Stimulated activated effector memory CD8-positive, alpha-beta T cell treated with anti-CD3 and anti-CD28 coated beads, Interleukin-12 subunit alpha, Interleukin-12 subunit beta, amount 100 ng/mL, for 72 hours (primary cell): ENCODE measurements at regions not wholly inside any gene's neighbourhood (a gene's known extent, or its start where the extent isn't known, plus 50 kb on each side); places are given as distances from the start of the nearest gene placed in this dataset.
"Not testable (repeated sequence)": the region's sequence is repeated elsewhere in the genome, so short reads cannot be mapped to it uniquely, and the experiment has no call there.

ENCODE experiments used
- ATAC-seq: fragments of 150-1000 bp; cut with Tn5 transposase; 2 replicates; pipeline ENCODE4 v1.10.0; 2021
- DNase-seq, 2 donors: peaks; one replicate each; pipeline ENCODE4 v3.0.0; 2021 to 2022; ENCODE audit warnings: low spot score in 2 of 2
- H3K27ac Mint-ChIP-seq: one replicate; pipeline ENCODE4 v1.8.0; 2022; ENCODE audit warnings: mild to moderate bottlenecking, mixed read lengths
- H3K36me3 Mint-ChIP-seq: one replicate; pipeline ENCODE4 v1.8.0; 2022; ENCODE audit warnings: mild to moderate bottlenecking, mixed read lengths
- H3K4me1 Mint-ChIP-seq: one replicate; pipeline ENCODE4 v1.8.0; 2022; ENCODE audit warnings: mixed read lengths
- H3K4me3 Mint-ChIP-seq: one replicate; pipeline ENCODE4 v1.8.0; 2022; ENCODE audit warnings: mild to moderate bottlenecking, mixed read lengths
- H3K9me3 Mint-ChIP-seq: one replicate; pipeline ENCODE4 v1.8.0; 2022; ENCODE audit warnings: mixed read lengths

DNA sequence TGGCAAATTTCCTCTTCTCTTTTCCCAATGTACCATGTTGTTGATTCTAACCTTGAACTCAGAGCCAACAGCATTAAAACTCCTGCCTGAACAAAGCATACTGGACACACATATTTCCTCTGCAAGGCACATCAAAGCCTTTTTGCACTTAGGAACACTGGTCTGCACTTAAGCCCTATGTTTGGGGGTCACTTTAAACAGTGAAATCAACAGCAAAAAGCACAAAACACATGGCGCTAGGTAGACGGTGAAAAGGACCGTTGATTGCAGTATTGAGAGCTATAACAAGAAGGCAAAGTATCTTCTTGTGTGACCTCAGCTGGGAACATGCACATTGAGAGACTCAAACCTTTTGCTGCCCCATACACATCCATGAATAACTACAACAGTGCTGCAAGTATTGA lies 83.9 kb upstream of the SH3BP4 start:
- Mint-ChIP-seq H3K4me3 (no peak overlapping the region), H3K36me3 (no peaks in the 10 kb centered on the region), H3K9me3 (no peaks in the 10 kb centered on the region), H3K27ac (no peak overlapping the region), H3K4me1 (no peaks in the 10 kb centered on the region)
- ATAC-seq (no peak), DNase-seq (no peak)

DNA sequence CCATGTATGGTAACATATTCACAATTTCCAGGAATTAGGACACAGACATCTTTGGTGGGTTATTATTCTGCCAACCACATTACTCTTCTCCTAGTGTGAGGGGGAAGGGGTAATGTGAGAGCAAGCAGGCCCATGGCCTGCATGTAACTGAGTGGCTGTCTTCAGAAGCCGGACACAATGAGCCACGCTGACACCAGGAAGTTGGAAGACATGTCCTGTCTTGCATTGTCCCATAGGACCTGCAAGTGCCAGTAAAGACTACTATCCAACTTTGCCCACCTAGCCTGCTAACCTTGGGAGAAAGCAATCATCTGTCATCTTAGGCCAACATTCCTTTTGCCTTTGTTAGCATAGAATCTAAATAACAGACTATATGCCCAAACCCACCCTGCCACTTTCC lies 86.2 kb upstream of the SH3BP4 start:
- Mint-ChIP-seq H3K36me3 (no peaks in the 10 kb centered on the region), H3K9me3 (no peaks in the 10 kb centered on the region), H3K4me1 (no peaks in the 10 kb centered on the region), H3K27ac (no peak overlapping the region), H3K4me3 (no peak overlapping the region)
- ATAC-seq, result no peak
- DNase-seq, result no peak

DNA sequence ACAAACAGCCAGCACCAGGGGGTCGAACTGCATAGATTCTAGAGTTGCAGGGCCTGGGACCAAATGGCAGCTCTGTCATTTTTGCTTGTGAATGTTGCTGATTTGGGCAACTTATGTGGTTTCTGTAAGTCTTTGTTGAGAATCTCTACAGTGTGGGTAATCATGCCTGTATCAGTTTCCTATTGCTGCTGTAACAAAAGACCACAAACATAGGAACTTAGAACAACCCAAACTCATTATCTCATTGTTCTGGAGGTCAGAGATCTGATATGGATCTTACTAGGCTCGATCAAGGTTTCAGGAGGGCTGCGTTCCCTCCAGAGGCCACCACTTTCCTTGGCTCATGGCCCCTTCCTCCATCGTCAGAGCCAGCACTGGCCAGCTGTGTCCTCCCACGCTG lies 86.8 kb upstream of the SH3BP4 start:
- no peak for DNase-seq
- Mint-ChIP-seq H3K4me1 (no peaks in the 10 kb centered on the region), H3K4me3 (no peak overlapping the region)

DNA sequence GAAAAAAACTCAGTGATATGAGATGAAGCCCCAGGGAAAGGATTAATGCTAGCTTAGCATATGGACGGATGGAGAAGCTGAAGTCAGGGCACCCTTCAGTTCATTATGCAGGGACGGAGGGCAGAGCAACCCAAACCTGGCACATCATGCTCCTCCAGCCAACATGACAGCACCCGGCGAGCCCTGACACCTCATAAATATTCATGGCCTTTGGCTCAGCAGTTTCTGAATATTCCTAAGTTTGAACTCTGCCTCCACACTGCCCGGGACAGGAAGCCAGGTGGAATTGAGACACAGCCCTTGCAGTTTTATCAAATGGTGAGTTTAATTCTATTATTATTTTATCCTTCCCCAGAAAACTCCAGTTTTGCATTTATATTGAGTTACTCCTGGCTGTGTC lies 87.3 kb upstream of the SH3BP4 start:
- DNase-seq (no peak), ATAC-seq (no peak)
- Mint-ChIP-seq H3K4me3 (no peak overlapping the region), H3K9me3 (no peaks in the 10 kb centered on the region), H3K4me1 (no peaks in the 10 kb centered on the region), H3K36me3 (no peaks in the 10 kb centered on the region), H3K27ac (no peak overlapping the region)

More for the DNA sequence above, 86.8 kb upstream of the SH3BP4 start:
- no peaks in the 10 kb centered on the region for H3K36me3 Mint-ChIP-seq
- no peak for ATAC-seq
- no peak overlapping the region for H3K27ac Mint-ChIP-seq
- H3K9me3 Mint-ChIP-seq, result no peaks in the 10 kb centered on the region

DNA sequence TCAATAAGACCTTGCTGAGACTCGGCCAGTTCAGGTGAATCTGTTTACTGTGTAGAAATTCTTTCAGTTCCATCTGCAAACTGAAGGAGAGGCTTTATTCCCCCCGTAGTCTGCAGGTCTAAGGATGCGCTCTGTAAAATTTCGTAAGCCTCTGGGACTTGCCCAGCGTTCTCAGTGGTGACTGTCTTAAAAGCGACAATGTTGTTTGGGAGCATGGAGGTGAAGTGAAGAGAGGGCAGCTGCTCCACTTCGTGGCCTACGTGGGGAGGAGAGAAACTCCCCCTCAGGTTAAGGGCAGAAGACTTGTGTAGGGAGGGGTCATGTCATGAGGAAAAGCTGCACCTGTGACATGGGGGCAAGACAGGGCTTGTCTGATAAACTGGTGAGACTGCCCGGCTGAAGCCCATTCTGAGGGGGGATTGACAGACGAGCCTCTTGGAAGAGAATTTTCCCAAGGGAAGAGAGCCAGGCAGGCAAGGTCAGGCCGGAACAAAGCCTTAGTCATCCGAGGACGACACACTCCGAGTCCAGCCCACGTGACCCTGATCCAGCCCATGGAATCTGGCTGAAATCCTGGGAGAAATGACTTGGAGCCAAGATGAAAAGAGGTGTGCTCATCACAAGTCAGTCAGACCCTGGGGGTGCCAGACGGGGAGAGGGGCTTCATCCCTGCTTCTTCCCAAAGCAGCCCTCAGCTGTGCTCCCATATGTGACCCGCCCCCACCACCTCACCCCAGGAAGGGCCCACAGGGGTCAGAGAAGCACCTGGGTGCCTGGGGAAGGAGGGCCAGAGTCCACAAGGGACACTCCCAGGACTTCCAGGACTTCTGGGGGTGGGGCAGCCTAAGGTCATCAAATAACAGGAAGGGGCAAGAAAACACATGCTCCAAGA lies 88.5 kb upstream of the SH3BP4 start:
- no peak overlapping the region for H3K27ac Mint-ChIP-seq
- H3K9me3 Mint-ChIP-seq, result no peaks in the 10 kb centered on the region
- DNase-seq (no peak), ATAC-seq (no peak)
- no peak overlapping the region for H3K4me3 Mint-ChIP-seq
- no peaks in the 10 kb centered on the region for H3K4me1 Mint-ChIP-seq
- H3K36me3 Mint-ChIP-seq, result no peaks in the 10 kb centered on the region

DNA sequence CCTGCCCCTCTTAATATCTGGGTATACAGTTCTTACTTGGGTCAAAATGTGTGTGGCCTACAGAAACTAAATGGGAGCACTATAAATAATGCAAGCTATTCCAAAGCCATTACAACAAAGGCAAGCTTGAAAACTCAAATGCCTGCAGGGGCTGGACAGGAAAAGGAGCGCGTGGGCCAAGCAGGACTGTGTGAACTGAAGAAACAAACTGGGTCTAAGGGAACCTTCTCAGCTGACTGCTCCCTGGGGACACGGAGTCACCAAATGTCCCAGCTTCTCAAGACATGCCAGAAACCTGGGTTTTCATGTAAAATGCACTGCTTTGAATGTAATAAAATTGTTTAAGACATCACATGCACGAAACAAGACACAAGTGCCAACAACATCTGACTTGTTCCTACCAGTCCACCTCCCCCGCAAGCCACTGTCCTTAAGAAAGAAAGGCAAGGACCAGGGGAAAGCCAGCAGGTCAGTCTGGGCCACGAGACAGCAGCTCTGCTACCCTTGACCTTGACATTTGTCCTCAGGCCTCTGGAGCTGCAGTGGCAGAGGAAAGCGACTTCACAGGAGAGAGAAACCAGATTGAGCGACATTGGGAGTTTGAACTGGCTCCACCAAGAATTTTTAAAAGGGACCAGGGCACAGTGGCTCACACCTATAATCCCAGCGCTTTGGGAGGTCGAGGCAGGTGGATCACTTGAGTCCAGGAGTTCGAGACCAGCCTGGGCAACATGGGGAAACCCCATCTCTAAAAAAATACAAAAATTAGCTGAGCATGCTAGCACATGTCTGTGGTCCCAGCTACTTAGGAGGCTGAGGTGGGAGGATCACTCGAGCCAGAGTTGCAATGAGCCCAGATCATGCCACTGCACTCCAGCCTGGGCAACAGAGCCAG lies 89.7 kb upstream of the SH3BP4 start:
- DNase-seq (no peak), ATAC-seq (no peak)
- Mint-ChIP-seq H3K9me3 (no peaks in the 10 kb centered on the region), H3K4me3 (no peak overlapping the region), H3K36me3 (no peaks in the 10 kb centered on the region), H3K27ac (no peak overlapping the region), H3K4me1 (no peaks in the 10 kb centered on the region)

DNA sequence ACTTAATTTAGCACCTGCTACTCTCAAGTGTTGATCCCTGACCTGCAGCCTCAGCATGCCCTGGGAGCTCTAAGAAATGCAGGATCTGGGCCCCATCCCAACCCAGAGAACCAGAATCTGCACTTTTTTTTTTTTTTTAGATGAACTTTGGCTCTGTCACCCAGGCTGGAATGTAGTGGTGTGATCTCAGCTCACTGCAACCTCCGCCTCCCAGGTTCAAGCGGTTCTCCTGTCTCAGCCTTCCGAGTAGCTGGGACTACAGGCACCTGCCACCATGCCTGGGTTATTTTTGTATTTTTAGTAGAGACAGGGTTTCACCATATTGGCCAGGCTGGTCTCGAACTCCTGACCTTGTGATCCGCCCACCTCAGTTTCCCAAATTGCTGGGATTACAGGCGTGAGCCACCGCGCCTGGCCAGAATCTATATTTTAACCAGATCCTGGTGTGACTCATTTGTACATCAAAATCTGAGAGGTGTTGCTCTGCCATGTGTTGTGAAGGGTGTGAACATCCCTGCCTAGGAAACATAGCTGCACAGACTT lies 92.4 kb upstream of the SH3BP4 start:
- not testable (repeated sequence) for H3K4me3 Mint-ChIP-seq, H3K9me3 Mint-ChIP-seq, H3K36me3 Mint-ChIP-seq, H3K27ac Mint-ChIP-seq, ATAC-seq, DNase-seq, H3K4me1 Mint-ChIP-seq

DNA sequence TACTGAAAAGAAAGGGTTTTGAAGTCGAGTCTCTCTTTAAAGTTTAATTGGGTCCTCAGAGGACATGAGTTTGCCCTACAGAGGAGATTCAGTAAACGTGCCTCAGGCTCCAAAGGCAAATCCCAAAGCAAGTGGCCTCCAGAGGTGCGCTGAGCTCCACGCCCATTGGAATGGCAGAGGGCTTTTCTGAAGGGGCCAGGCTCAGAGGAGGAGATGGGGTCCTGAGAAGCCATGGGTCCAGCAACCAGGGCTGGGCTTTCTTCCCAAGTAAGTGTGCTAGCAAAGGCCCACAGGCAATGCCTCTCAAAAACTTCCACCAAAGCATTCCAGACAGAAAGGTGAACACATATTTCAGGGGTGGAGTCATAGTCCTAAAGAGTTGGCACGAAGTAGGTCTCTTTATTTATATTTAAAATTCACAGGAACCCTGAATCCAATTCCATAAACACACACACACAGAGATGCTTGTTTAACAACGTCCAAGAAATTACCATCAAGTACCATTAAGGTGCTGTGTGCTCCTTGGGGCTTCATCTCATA lies 93.0 kb upstream of the SH3BP4 start:
- H3K4me1 Mint-ChIP-seq, result no peaks in the 10 kb centered on the region
- H3K9me3 Mint-ChIP-seq, result no peaks in the 10 kb centered on the region
- no peak for ATAC-seq
- no peaks in the 10 kb centered on the region for H3K36me3 Mint-ChIP-seq
- H3K4me3 Mint-ChIP-seq, result no peak overlapping the region
- DNase-seq, result no peak
- H3K27ac Mint-ChIP-seq, result no peak overlapping the region

DNA sequence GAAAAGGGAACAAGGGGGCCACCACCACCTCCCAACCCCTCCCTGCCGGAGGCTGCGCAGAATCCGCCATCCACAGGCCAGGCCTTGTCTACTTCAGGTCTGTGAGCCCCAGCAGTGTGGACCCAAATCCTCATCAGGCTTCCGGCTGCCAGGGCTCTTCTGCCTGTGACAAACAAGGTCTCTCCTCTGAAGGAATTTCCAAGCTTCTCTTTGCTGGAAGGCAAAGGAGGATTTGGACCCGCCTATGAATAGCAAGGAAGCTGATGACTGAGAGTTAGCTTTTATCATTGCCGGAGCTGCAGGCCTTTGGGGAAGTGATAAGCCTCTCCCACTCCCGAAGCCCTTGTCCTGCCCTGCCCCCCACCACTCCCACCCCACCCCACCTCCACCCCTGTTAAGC lies 93.7 kb upstream of the SH3BP4 start:
- H3K4me3 Mint-ChIP-seq, result no peak overlapping the region
- ATAC-seq (no peak), DNase-seq (no peak)
- no peaks in the 10 kb centered on the region for H3K4me1 Mint-ChIP-seq
- no peaks in the 10 kb centered on the region for H3K9me3 Mint-ChIP-seq
- no peak overlapping the region for H3K27ac Mint-ChIP-seq
- H3K36me3 Mint-ChIP-seq, result no peaks in the 10 kb centered on the region

DNA sequence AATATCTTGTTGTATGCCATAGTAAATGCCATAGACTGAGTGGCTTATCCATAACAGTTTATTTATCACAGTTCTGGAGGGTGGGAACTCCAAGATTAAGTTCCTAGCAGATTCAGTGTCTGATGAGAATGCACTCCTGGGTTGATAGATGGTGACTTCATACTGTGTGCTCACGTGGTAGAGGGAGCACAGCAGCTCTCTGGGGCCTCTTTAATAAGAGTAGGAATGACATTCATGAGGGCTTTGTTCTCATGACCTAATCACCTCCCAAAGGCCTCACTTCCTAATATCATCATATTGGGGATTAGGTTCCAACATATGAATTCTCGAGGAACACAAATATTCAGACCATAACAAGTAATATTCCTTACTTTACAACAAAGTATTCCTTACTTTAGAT lies 98.1 kb upstream of the SH3BP4 start:
- H3K4me1 Mint-ChIP-seq, result no peaks in the 10 kb centered on the region
- no peaks in the 10 kb centered on the region for H3K9me3 Mint-ChIP-seq
- no peak overlapping the region for H3K27ac Mint-ChIP-seq
- DNase-seq (no peak), ATAC-seq (no peak)
- H3K36me3 Mint-ChIP-seq, result no peaks in the 10 kb centered on the region
- H3K4me3 Mint-ChIP-seq, result no peak overlapping the region

DNA sequence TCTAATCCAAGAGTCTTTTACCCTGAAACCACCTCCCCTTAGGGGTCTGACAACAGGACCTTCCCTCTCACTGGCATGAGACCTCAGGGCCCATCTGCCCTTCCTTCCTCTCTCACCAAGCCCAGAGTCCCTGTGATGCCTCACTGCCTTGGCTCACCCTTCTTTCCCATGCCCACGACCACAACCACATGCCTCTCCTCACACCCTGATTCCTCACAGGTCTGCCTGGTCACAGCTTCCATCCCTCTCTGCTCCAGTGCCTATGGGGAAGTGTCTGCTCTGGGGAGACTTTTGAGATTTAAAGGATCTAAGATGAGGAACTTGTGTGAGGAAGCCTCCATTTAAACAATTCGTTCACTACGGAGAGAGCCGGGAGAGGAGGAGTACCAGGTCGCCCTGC lies 98.9 kb upstream of the SH3BP4 start:
- no peaks in the 10 kb centered on the region for H3K4me1 Mint-ChIP-seq
- H3K36me3 Mint-ChIP-seq, result no peaks in the 10 kb centered on the region
- no peak overlapping the region for H3K4me3 Mint-ChIP-seq
- no peak for DNase-seq
- no peaks in the 10 kb centered on the region for H3K9me3 Mint-ChIP-seq
- no peak for ATAC-seq
- H3K27ac Mint-ChIP-seq, result no peak overlapping the region

DNA sequence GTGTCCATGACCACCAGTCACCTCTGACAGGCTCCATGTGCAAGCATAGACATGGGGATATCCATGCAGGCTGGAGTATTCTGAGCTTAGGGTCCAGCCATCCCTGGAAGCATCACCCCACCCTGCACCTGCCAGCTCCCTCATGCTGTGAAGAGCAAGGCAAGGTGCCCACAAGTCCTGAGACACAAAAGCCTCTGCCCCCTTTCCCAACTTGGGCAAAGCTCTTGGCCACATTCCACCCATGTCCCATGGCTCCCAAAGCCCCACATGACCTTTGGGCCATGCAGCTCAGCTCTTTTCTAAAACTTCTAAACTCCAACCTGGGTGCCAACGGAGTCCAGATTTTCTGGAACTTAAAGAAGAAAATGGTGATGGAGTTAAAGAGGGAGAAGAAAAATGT lies 99.8 kb upstream of the SH3BP4 start:
- no peaks in the 10 kb centered on the region for H3K36me3 Mint-ChIP-seq
- ATAC-seq, result no peak

DNA sequence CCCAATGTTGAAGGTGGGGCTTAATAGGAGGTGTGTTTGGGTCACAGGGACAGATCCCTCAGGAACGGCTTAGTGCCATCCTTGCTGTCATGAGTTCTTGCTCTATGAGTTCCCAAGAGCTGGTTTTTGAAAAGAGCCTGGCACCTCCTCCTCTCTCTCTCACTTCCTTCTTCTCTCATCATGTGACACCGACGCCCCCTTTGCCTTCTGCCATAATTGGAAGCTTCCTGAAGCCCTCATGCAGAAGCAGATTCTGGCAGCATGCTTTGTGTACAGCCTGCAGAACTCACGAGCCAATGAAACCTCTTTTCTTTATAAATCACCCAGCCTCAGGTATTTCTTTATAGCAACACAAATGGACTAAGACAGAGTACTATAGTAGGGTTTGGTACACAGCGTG lies 100.4 kb upstream of the SH3BP4 start:
- Mint-ChIP-seq H3K36me3 (no peaks in the 10 kb centered on the region), H3K9me3 (no peaks in the 10 kb centered on the region), H3K4me1 (no peaks in the 10 kb centered on the region), H3K27ac (no peak overlapping the region), H3K4me3 (no peak overlapping the region)
- no peak for ATAC-seq
- no peak for DNase-seq

More for the DNA sequence above, 99.8 kb upstream of the SH3BP4 start:
- DNase-seq, result no peak
- Mint-ChIP-seq H3K9me3 (no peaks in the 10 kb centered on the region), H3K4me1 (no peaks in the 10 kb centered on the region), H3K27ac (no peak overlapping the region), H3K4me3 (no peak overlapping the region)

DNA sequence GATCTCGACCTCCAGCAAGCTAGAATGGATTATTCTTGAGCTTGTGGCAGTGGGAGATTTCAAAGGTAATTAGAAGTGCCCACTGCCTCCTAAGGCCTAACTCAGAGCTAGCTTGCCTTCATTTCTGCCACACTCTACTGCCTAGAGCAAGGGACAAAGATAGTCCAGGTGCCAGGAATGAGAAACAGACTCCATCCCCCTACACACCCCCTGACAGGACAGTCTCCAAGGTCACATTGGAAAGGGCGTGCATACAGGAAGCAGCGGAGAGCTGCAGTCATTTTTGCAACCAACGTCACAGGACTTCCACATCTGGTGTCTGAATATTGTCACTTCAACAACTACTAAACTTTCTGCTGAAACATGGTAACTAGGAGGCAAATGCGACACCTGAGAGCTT lies 101.0 kb upstream of the SH3BP4 start:
- DNase-seq (no peak), ATAC-seq (no peak)
- Mint-ChIP-seq H3K27ac (no peak overlapping the region), H3K4me1 (no peaks in the 10 kb centered on the region), H3K9me3 (no peaks in the 10 kb centered on the region), H3K36me3 (no peaks in the 10 kb centered on the region), H3K4me3 (no peak overlapping the region)

DNA sequence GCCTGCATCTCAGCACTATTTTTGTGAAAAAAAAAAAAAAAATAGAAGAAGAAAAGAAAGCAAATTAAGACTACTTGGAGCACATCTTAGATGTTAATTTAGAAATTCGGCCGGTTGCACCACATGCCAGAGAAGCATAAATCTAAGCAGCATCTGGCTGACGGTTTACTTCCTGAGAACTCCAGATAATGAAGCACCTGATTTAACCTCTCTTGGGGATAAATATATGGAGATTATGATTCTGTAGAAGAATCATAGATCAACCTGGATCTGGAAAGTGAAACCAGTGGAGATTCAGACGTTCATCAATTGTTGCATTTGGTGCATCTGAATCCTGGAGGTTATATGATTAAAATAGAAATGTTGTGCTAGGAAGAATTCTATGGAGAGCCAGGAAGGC lies 102.1 kb upstream of the SH3BP4 start:
- Mint-ChIP-seq H3K27ac (no peak overlapping the region), H3K36me3 (no peaks in the 10 kb centered on the region), H3K9me3 (no peaks in the 10 kb centered on the region), H3K4me1 (no peaks in the 10 kb centered on the region), H3K4me3 (no peak overlapping the region)
- DNase-seq, result no peak
- ATAC-seq, result no peak
